Duodenal mucosa (tissue), 2 donors: ENCODE measurements at regions not wholly inside any gene's neighbourhood (a gene's known extent, or its start where the extent isn't known, plus 50 kb on each side); places are given as distances from the start of the nearest gene placed in this dataset.

Experiments used
- H3K27ac ChIP-seq: one replicate; pipeline ENCODE4 v1.7.0; 2013; ENCODE audit warnings: low read depth, low read length
- H3K27me3 ChIP-seq, 2 donors: one replicate each; pipeline ENCODE4 v1.7.0; 2013; ENCODE audit warnings: low read length in 2 of 2, control low read depth in 1 of 2; ENCODE audit not compliant: insufficient read depth in 2 of 2, control insufficient read depth in 1 of 2
- H3K36me3 ChIP-seq, 2 donors: one replicate each; pipeline ENCODE4 v1.7.0; 2013; ENCODE audit warnings: low read length in 2 of 2, control low read depth in 1 of 2; ENCODE audit not compliant: insufficient read depth in 2 of 2, control insufficient read depth in 1 of 2
- H3K4me1 ChIP-seq, 2 donors: one replicate each; pipeline ENCODE4 v1.7.0; 2013; ENCODE audit warnings: low read length in 2 of 2, control low read depth in 1 of 2; ENCODE audit not compliant: insufficient read depth in 2 of 2, control insufficient read depth in 1 of 2
- H3K4me3 ChIP-seq, 2 donors: one replicate each; pipeline ENCODE4 v1.7.0; 2013; ENCODE audit warnings: low read length in 2 of 2, low read depth in 1 of 2
- H3K9ac ChIP-seq, 2 donors: one replicate each; pipeline ENCODE4 v1.7.0; 2013; ENCODE audit warnings: low read length in 2 of 2, low read depth in 1 of 2
- H3K9me3 ChIP-seq, 2 donors: one replicate each; pipeline ENCODE4 v1.7.0; 2013; ENCODE audit warnings: low read length in 2 of 2, control low read depth in 1 of 2; ENCODE audit not compliant: control insufficient read depth in 1 of 2

DNA sequence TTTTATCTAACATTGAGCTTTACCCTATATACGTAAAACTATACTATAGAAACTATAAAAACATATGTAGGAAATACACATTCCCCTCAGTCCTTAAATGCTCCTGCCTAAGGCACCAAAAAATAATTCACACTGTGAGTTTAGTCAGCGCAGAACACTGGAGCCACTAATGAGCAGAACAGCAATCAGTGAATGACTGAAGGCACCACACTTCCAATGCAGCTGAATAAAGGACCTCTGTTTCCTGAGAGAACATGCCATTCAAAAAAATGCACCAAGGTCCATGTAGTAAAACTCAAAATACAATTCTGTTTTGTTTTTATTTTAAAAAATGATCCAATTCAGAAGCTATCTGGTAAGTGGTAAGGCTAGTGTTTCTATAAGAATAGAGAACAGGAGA, 1280.6 kb upstream of the NRXN1 start:
- Histone ChIP-seq H3K9ac (no peak overlapping the region), H3K27me3 (no peaks in the 10 kb centered on the region), H3K4me3 (no peak overlapping the region), H3K36me3 (no peaks in the 10 kb centered on the region), H3K27ac (no peak overlapping the region), H3K9me3 (no peaks in the 10 kb centered on the region), H3K4me1 (no peaks in the 10 kb centered on the region)

GRCh38 chr2:52311862-52312261, 1279.9 kb upstream of the NRXN1 start:
- H3K27ac ChIP-seq = no peak overlapping the region
- H3K4me1 ChIP-seq = no peaks in the 10 kb centered on the region
- H3K36me3 ChIP-seq = no peaks in the 10 kb centered on the region
- H3K9me3 ChIP-seq = no peaks in the 10 kb centered on the region
- no peak overlapping the region for H3K4me3 ChIP-seq
- no peak overlapping the region for H3K9ac ChIP-seq
- H3K27me3 ChIP-seq = no peaks in the 10 kb centered on the region

DNA sequence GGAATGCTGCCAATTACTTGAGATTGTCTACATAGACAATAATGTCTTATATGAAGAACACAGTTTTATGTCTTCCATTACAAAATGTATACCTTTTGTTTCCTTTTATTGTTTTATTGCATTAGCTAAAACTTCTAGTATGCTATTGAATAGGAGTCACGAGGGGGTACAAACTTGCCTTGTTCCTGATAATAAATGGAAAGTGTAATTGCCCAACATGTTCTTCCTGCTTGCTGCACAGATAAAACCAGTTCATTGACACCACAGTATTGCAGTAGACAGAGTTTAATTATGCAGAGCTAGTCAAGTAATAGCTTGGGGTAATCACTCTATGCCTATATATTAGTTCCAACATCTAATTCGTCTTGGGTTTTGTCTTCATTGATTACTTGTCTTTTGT, 1276.2 kb upstream of the NRXN1 start:
- Histone ChIP-seq H3K4me1 (no peaks in the 10 kb centered on the region), H3K27ac (no peak overlapping the region), H3K9ac (no peak overlapping the region), H3K36me3 (no peaks in the 10 kb centered on the region), H3K9me3 (peaks cover 0 to 11% of the 10 kb centered on the region in 2 donors), H3K27me3 (no peaks in the 10 kb centered on the region), H3K4me3 (no peak overlapping the region)

- Histone ChIP-seq H3K4me3 (no peak overlapping the region), H3K27ac (no peak overlapping the region), H3K36me3 (no peaks in the 10 kb centered on the region), H3K9me3 (peaks cover 5 to 16% of the 10 kb centered on the region in 2 donors), H3K27me3 (no peaks in the 10 kb centered on the region), H3K4me1 (no peaks in the 10 kb centered on the region), H3K9ac (no peak overlapping the region)
These were observed 1262.7 kb upstream of the NRXN1 start for GRCh38 chr2:52294628-52295027.

DNA sequence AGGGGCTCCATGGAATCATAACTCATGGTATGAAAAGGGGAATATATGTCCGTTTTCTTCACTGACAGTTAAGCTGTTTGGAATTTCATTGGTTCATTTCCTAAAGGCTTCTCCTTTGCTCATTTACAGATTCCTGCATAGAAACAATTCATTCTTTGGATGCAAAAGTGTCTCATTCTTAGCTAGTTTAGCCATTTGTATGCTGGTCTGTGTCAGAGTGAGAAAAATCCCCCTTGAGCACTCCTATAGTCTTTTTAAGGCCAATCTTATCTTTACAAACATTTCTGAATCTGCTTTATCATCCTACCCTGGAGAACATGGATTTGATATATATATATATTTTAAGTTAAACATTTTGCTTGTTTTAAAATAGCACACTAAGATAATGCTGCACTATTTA, 1260.9 kb upstream of the NRXN1 start:
- no peaks in the 10 kb centered on the region for H3K36me3 ChIP-seq
- no peaks in the 10 kb centered on the region for H3K4me1 ChIP-seq
- no peaks in the 10 kb centered on the region for H3K27me3 ChIP-seq
- H3K27ac ChIP-seq = no peak overlapping the region
- no peak overlapping the region for H3K4me3 ChIP-seq
- no peak overlapping the region for H3K9ac ChIP-seq
- peaks cover 2 to 3% of the 10 kb centered on the region in 2 donors for H3K9me3 ChIP-seq

- Histone ChIP-seq H3K9ac (no peak overlapping the region), H3K9me3 (peaks cover 2 to 3% of the 10 kb centered on the region in 2 donors), H3K27ac (no peak overlapping the region), H3K27me3 (no peaks in the 10 kb centered on the region), H3K4me3 (no peak overlapping the region), H3K36me3 (no peaks in the 10 kb centered on the region), H3K4me1 (no peaks in the 10 kb centered on the region)
These were observed 1257.8 kb upstream of the NRXN1 start for GRCh38 chr2:52289741-52290140.

GRCh38 chr2:52288596-52288995, 1256.7 kb upstream of the NRXN1 start:
- no peaks in the 10 kb centered on the region for H3K36me3 ChIP-seq
- H3K9me3 ChIP-seq = peaks cover 0 to under 1% of the 10 kb centered on the region in 2 donors
- no peaks in the 10 kb centered on the region for H3K27me3 ChIP-seq
- H3K27ac ChIP-seq = no peak overlapping the region
- H3K4me3 ChIP-seq = no peak overlapping the region
- H3K9ac ChIP-seq = no peak overlapping the region
- H3K4me1 ChIP-seq = no peaks in the 10 kb centered on the region

GRCh38 chr2:52269696-52270485, 1238.0 kb upstream of the NRXN1 start:
- Histone ChIP-seq H3K9me3 (peaks cover 8 to 16% of the 10 kb centered on the region in 2 donors), H3K27me3 (no peaks in the 10 kb centered on the region), H3K27ac (no peak overlapping the region), H3K36me3 (no peaks in the 10 kb centered on the region), H3K4me1 (no peaks in the 10 kb centered on the region), H3K9ac (no peak overlapping the region), H3K4me3 (no peak overlapping the region)

GRCh38 chr2:52264911-52265310, 1233.0 kb upstream of the NRXN1 start:
- H3K9me3 ChIP-seq = peaks cover 3 to 4% of the 10 kb centered on the region in 2 donors
- no peak overlapping the region for H3K27ac ChIP-seq
- no peak overlapping the region for H3K4me3 ChIP-seq
- no peaks in the 10 kb centered on the region for H3K4me1 ChIP-seq
- H3K9ac ChIP-seq = no peak overlapping the region
- no peaks in the 10 kb centered on the region for H3K36me3 ChIP-seq
- no peaks in the 10 kb centered on the region for H3K27me3 ChIP-seq

DNA sequence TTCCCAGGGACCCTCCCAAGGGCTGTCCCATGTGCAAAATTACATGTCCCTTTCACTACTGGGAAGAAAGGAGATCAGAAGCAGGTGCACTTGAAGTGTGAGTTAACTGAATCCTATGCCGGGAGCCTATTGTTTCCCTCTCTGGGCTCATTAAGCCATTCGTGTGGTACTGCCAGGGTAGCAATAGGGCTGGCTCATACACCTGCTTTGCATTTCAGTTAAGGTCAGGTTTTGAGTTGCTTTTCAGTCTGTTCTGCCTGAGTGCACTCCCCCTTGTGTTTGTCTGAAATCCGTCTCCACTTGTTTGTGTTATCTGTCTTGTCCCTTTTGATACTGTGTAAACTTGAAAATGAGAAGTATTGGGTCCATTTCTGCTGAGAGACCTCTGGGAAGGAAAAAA, 1232.6 kb upstream of the NRXN1 start:
- Histone ChIP-seq H3K27ac (no peak overlapping the region), H3K4me3 (no peak overlapping the region), H3K9ac (no peak overlapping the region), H3K36me3 (no peaks in the 10 kb centered on the region), H3K27me3 (no peaks in the 10 kb centered on the region), H3K9me3 (peaks cover 0 to 4% of the 10 kb centered on the region in 2 donors), H3K4me1 (no peaks in the 10 kb centered on the region)
